CD14-positive monocyte (primary cell): ENCODE measurements at regions not wholly inside any gene's neighbourhood (a gene's known extent, or its start where the extent isn't known, plus 50 kb on each side); places are given as distances from the start of the nearest gene placed in this dataset.
A peak's percentile ranks its signal among the peaks of the same experiment; 100 is the strongest.

Source experiments
- DNase-seq, 3 donors: peaks; one replicate each; pipeline ENCODE4 v3.0.0-alpha.2; 2011 to 2022
- H2AFZ ChIP-seq: 2 replicates; pipeline ENCODE4 v1.6.0; 2012; ENCODE audit warnings: mild to moderate bottlenecking, low read depth, low read length, inconsistent platforms; ENCODE audit not compliant: insufficient read depth, poor library complexity, severe bottlenecking
- H3K27ac ChIP-seq, 2 donors: 1 replicate in 1 of 2; 2 replicates in 1 of 2; pipeline ENCODE4 v1.5.1; 2012 to 2013; ENCODE audit warnings: low read length in 2 of 2, control low read depth in 1 of 2, inconsistent platforms in 1 of 2, low read depth in 1 of 2, mild to moderate bottlenecking in 1 of 2
- H3K27me3 ChIP-seq, 2 donors: one replicate each; pipeline versions ENCODE4 v1.6.0 to v1.6.1; 2011 to 2013; ENCODE audit warnings: low read length in 2 of 2; ENCODE audit not compliant: control insufficient read depth in 2 of 2, insufficient read depth in 2 of 2
- H3K36me3 ChIP-seq, 2 donors: replicated peaks in 1 of 2; 1 replicate in 1 of 2; 2 replicates in 1 of 2; pipeline versions ENCODE4 v1.5.1 to v1.6.1; 2012 to 2013; ENCODE audit warnings: low read length in 2 of 2, control low read depth in 1 of 2, inconsistent platforms in 1 of 2, mild to moderate bottlenecking in 1 of 2; ENCODE audit not compliant: insufficient read depth in 2 of 2, control insufficient read depth in 1 of 2
- H3K4me1 ChIP-seq, 2 donors: 1 replicate in 1 of 2; 2 replicates in 1 of 2; pipeline versions ENCODE4 v1.5.1 to v1.6.1; 2012 to 2013; ENCODE audit warnings: low read length in 2 of 2, control low read depth in 1 of 2, inconsistent platforms in 1 of 2, mild to moderate bottlenecking in 1 of 2, moderate library complexity in 1 of 2; ENCODE audit not compliant: insufficient read depth in 2 of 2, control insufficient read depth in 1 of 2
- H3K4me2 ChIP-seq: replicated peaks from 2 replicates; pipeline ENCODE3; 2012; ENCODE audit warnings: low read length, moderate library complexity, mild to moderate bottlenecking; ENCODE audit not compliant: poor library complexity, severe bottlenecking; ENCODE audit errors: extremely low read depth
- H3K4me3 ChIP-seq, 3 experiments: fragments of 200-600 bp in 1 of 3; sonication (generic) in 1 of 3; replicated peaks in 1 of 3; 1 replicate in 2 of 3; 2 replicates in 1 of 3; pipeline ENCODE4 v1.5.1; 2011 to 2013; ENCODE audit warnings: low read length in 3 of 3, mild to moderate bottlenecking in 3 of 3, control low read depth in 2 of 3, low read depth in 2 of 3, inconsistent platforms in 1 of 3, moderate library complexity in 1 of 3
- H3K79me2 ChIP-seq: 2 replicates; pipeline ENCODE4 v1.6.0; 2012; ENCODE audit warnings: mild to moderate bottlenecking, control low read depth, inconsistent platforms, low read length, moderate library complexity; ENCODE audit not compliant: insufficient read depth
- H3K9ac ChIP-seq: 2 replicates; pipeline ENCODE4 v1.6.0; 2017; ENCODE audit warnings: low read length, mild to moderate bottlenecking; ENCODE audit not compliant: insufficient read depth, poor library complexity, severe bottlenecking
- H3K9me3 ChIP-seq, 2 donors: replicated peaks in 1 of 2; 1 replicate in 1 of 2; 2 replicates in 1 of 2; pipeline versions ENCODE4 v1.5.1 to v1.6.1; 2012 to 2013; ENCODE audit warnings: low read length in 2 of 2, control low read depth in 1 of 2; ENCODE audit not compliant: control insufficient read depth in 1 of 2, insufficient read depth in 1 of 2
- H4K20me1 ChIP-seq: 2 replicates; pipeline ENCODE4 v1.6.0; 2012; ENCODE audit warnings: mild to moderate bottlenecking, low read length, control low read depth, moderate library complexity; ENCODE audit not compliant: insufficient read depth
- H3K27ac Mint-ChIP-seq, 7 donors: one replicate each; pipeline ENCODE4 v1.8.0; 2020; ENCODE audit warnings: mild to moderate bottlenecking in 7 of 7, mixed read lengths in 7 of 7, moderate library complexity in 6 of 7, inconsistent platforms in 2 of 7
- H3K27me3 Mint-ChIP-seq, 3 donors: one replicate each; pipeline ENCODE4 v1.8.0; 2021 to 2022; ENCODE audit warnings: low read depth in 3 of 3, mild to moderate bottlenecking in 3 of 3, mixed read lengths in 3 of 3, moderate library complexity in 3 of 3, inconsistent platforms in 1 of 3
- H3K36me3 Mint-ChIP-seq, 2 donors: one replicate each; pipeline ENCODE4 v1.8.0; 2020; ENCODE audit warnings: mixed read lengths in 2 of 2, inconsistent platforms in 1 of 2, mild to moderate bottlenecking in 1 of 2
- H3K4me1 Mint-ChIP-seq: one replicate; pipeline ENCODE4 v1.8.0; 2020; ENCODE audit warnings: mild to moderate bottlenecking, mixed read lengths
- H3K4me3 Mint-ChIP-seq, 2 donors: one replicate each; pipeline ENCODE4 v1.8.0; 2020; ENCODE audit warnings: mild to moderate bottlenecking in 2 of 2, mixed read lengths in 2 of 2, moderate library complexity in 1 of 2
- H3K9me3 Mint-ChIP-seq, 7 donors: one replicate each; pipeline ENCODE4 v1.8.0; 2020 to 2022; ENCODE audit warnings: mixed read lengths in 7 of 7, mild to moderate bottlenecking in 6 of 7, moderate library complexity in 6 of 7, inconsistent platforms in 2 of 7
- CTCF ChIP-seq: fragments of 200-600 bp; IDR thresholded peaks from one replicate; pipeline ENCODE4 v1.8.0; 2022; ENCODE audit warnings: antibody characterized with exemption, mild to moderate bottlenecking
- WGBS: methylation state at CpG from one replicate; pipeline ENCODE4 v1.1.5; 2013; ENCODE audit warnings: missing lambda C conversion rate; ENCODE audit not compliant: insufficient coverage; 5-methylcytosine and 5-hydroxymethylcytosine counted together
- intact Hi-C, 2 donors: fragments of 100-400 bp; cut with micrococcal nuclease; formaldehyde crosslinking; loops; one replicate each; pipeline versions ENCODE4 v1.15.0 to v1.15.1; 2023

- peaks cover 51% of the 10 kb centered on the region for H3K4me1 Mint-ChIP-seq
- peaks cover 11 to 18% (median 12%) of the 10 kb centered on the region in 3 donors for H3K27me3 Mint-ChIP-seq
- peaks cover 4 to 7% of the 10 kb centered on the region in 2 donors for H3K36me3 Mint-ChIP-seq
- TF ChIP-seq CTCF: no peak
- Histone ChIP-seq H3K36me3 (no peaks in the 10 kb centered on the region), H3K4me1 (peaks cover 30 to 49% of the 10 kb centered on the region in 2 donors), H3K9ac (no peak overlapping the region), H3K4me2 (no peak overlapping the region), H3K27me3 (peaks cover 0 to 11% of the 10 kb centered on the region in 2 donors), H3K27ac (no peak overlapping the region), H3K4me3 (no peak overlapping the region), H3K9me3 (no peaks in the 10 kb centered on the region), H3K79me2 (no peaks in the 10 kb centered on the region), H2AFZ (no peak overlapping the region), H4K20me1 (no peaks in the 10 kb centered on the region)
- peaks cover 0 to 4% (median 0%) of the 10 kb centered on the region in 7 donors for H3K9me3 Mint-ChIP-seq
- 64% methylated on average over 3 of the region's 5 CpGs for WGBS
- DNase-seq: no peak
- H3K27ac Mint-ChIP-seq: peak overlapping the region in 2 of 7 donors; percentile 15 to 86
- no peak overlapping the region for H3K4me3 Mint-ChIP-seq
- intact Hi-C loops: no loop called here
Observed at GRCh38 chr18:10127729-10128128, 213.9 kb downstream of the VAPA start.

- H2AFZ ChIP-seq: no peak overlapping the region
- no peaks in the 10 kb centered on the region for H4K20me1 ChIP-seq
- H3K4me1 ChIP-seq: peaks cover 18 to 37% of the 10 kb centered on the region in 2 donors
- peaks cover 0 to 2% (median 0%) of the 10 kb centered on the region in 7 donors for H3K9me3 Mint-ChIP-seq
- WGBS: 100% methylated on average over 5 of the region's 8 CpGs
- no peak overlapping the region for H3K27ac ChIP-seq
- H3K4me2 ChIP-seq: no peak overlapping the region
- peaks cover 0 to 14% of the 10 kb centered on the region in 2 donors for H3K27me3 ChIP-seq
- no peaks in the 10 kb centered on the region for H3K36me3 ChIP-seq
- no peaks in the 10 kb centered on the region for H3K9me3 ChIP-seq
- no peak overlapping the region for H3K4me3 Mint-ChIP-seq
- peaks cover 38% of the 10 kb centered on the region for H3K4me1 Mint-ChIP-seq
- TF ChIP-seq CTCF: no peak
- peaks cover 4 to 11% of the 10 kb centered on the region in 2 donors for H3K36me3 Mint-ChIP-seq
- H3K4me3 ChIP-seq: no peak overlapping the region
- H3K9ac ChIP-seq: no peak overlapping the region
- intact Hi-C loops: no loop called here
- H3K27me3 Mint-ChIP-seq: peaks cover 17 to 21% (median 17%) of the 10 kb centered on the region in 3 donors
- H3K79me2 ChIP-seq: no peaks in the 10 kb centered on the region
- H3K27ac Mint-ChIP-seq: no peak overlapping the region
- no peak for DNase-seq
Observed at GRCh38 chr18:10128921-10129501, 215.2 kb downstream of the VAPA start.
